Right ventricle myocardium superior (tissue), 1 donor: ENCODE measurements at regions not wholly inside any gene's neighbourhood (a gene's known extent, or its start where the extent isn't known, plus 50 kb on each side); places are given as distances from the start of the nearest gene placed in this dataset.
"Not testable (repeated sequence)": the region's sequence is repeated elsewhere in the genome, so short reads cannot be mapped to it uniquely, and the experiment has no call there.

Experiments used
- ATAC-seq: fragments of 200-7000 bp; cut with Tn5 transposase; one replicate; pipeline ENCODE4 v1.9.1; 2020; ENCODE audit warnings: mild to moderate bottlenecking; ENCODE audit not compliant: poor library complexity
- DNase-seq: peaks from one replicate; pipeline ENCODE4 v3.0.0-alpha.2; 2020
- intact Hi-C: fragments of 100-400 bp; cut with DNase I; formaldehyde crosslinking; loops from one replicate; pipeline ENCODE4 v1.11.2; 2022
- donor health status: DM: no; HTN: yes; CAD: no; lungs with severe emphysema.

- intact Hi-C loops: no loop called here
- ATAC-seq: no peak
- DNase-seq: no peak
Measured at GRCh38 chr2:38486213-38487026, 109.3 kb upstream of the ATL2 start.

- no peak for ATAC-seq
- intact Hi-C loops: no loop called here
- no peak for DNase-seq
Measured at GRCh38 chr2:38485734-38486133, 108.7 kb upstream of the ATL2 start.

GRCh38 chr2:38484957-38485356, 107.9 kb upstream of the ATL2 start:
- DNase-seq (no peak), ATAC-seq (no peak)
- intact Hi-C loops: no loop called here

GRCh38 chr2:38483776-38484501, 106.9 kb upstream of the ATL2 start:
- no peak for ATAC-seq

GRCh38 chr2:38482710-38483109, 105.6 kb upstream of the ATL2 start:
- intact Hi-C loops, DNase-seq, ATAC-seq: not testable (repeated sequence)

More at GRCh38 chr2:38483776-38484501, 106.9 kb upstream of the ATL2 start:
- no peak for DNase-seq
- intact Hi-C loops: no loop called here

- ATAC-seq (no peak), DNase-seq (no peak)
- intact Hi-C loops: no loop called here
Measured at GRCh38 chr2:38480617-38481016, 103.5 kb upstream of the ATL2 start.

- no peak for ATAC-seq
Measured at GRCh38 chr2:38477006-38477405, 99.9 kb upstream of the ATL2 start.

GRCh38 chr2:38475567-38475881, 98.5 kb upstream of the ATL2 start:
- DNase-seq: no peak
- ATAC-seq: no peak
- intact Hi-C loops: no loop called here

More at GRCh38 chr2:38477006-38477405, 99.9 kb upstream of the ATL2 start:
- no peak for DNase-seq
- intact Hi-C loops: no loop called here

GRCh38 chr2:38474715-38475566, 97.9 kb upstream of the ATL2 start:
- ATAC-seq (no peak), DNase-seq (no peak)
- intact Hi-C loops: no loop called here

GRCh38 chr2:38474021-38474456, 97.0 kb upstream of the ATL2 start:
- DNase-seq: no peak
- ATAC-seq: no peak
- intact Hi-C loops: no loop called here

- no peak for DNase-seq
- no peak for ATAC-seq
- intact Hi-C loops: no loop called here
Measured at GRCh38 chr2:38473333-38474005, 96.4 kb upstream of the ATL2 start.

GRCh38 chr2:38470115-38470514, 93.0 kb upstream of the ATL2 start:
- ATAC-seq (no peak), DNase-seq (no peak)
- intact Hi-C loops: no loop called here

GRCh38 chr2:38467768-38468455, 90.8 kb upstream of the ATL2 start:
- ATAC-seq (no peak), DNase-seq (no peak)
- intact Hi-C loops: no loop called here

- ATAC-seq (no peak), DNase-seq (no peak)
- intact Hi-C loops: no loop called here
Measured at GRCh38 chr2:38466876-38467767, 90.0 kb upstream of the ATL2 start.

GRCh38 chr2:38466409-38466808, 89.3 kb upstream of the ATL2 start:
- ATAC-seq: no peak
- no peak for DNase-seq
- intact Hi-C loops: no loop called here

GRCh38 chr2:38465789-38466127, 88.7 kb upstream of the ATL2 start:
- DNase-seq (no peak), ATAC-seq (peak; percentile 69)
- intact Hi-C loops: no loop called here

GRCh38 chr2:38464971-38465788, 88.1 kb upstream of the ATL2 start:
- ATAC-seq (no peak), DNase-seq (no peak)
- intact Hi-C loops: loop anchor here (5.0 kb wide), 1 partner anchor 148 kb away; no protein-coding TSS in a partner anchor
